HG03354 (cell line): ENCODE measurements at regions not wholly inside any gene's neighbourhood (a gene's known extent, or its start where the extent isn't known, plus 50 kb on each side); places are given as distances from the start of the nearest gene placed in this dataset.
"Not testable (repeated sequence)": the region's sequence is repeated elsewhere in the genome, so short reads cannot be mapped to it uniquely, and the experiment has no call there.

ENCODE experiments used
- ATAC-seq: cut with Tn5 transposase; IDR thresholded peaks from one replicate; pipeline ENCODE4 v1.9.1; 2021; ENCODE audit warnings: mild to moderate bottlenecking; ENCODE audit not compliant: unreplicated experiment, poor library complexity, severe bottlenecking

DNA sequence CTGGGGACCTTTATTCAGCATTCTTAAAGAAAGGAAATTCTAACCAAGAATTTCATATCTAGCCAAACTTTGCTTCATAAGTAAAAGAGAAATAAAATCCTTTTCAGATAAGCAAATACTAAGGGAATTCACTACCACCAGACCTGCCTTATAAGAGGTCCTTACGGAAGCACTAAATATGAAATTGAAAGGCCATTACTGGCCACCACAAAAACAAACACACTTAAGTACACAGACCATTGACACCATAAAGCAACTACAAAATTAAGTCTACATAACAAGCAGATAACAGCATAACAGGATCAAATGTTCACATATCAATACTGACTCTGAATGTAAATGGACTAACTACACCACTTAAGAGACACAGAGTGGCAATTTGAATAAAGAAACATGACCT lies 361.4 kb upstream of the POU5F2 start:
- ATAC-seq, result no peak

DNA sequence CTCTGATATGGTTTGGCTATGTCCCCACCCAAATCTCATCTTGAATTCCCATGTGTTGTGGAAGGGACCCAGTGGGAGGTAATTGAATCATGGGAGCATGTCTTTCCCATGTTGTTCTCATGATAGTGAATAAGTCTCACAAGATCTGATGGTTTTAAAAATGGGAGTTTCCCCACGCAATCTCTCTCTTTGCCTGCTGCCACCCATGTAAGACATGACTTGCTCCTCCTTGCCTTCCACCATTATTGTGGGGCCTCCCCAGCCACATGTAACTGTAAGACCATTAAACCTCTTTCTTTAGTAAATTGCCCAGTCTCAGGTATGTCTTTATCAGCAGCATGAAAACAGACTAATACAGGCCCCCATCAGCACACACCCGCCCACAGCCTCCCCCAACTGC lies 356.0 kb upstream of the POU5F2 start:
- not testable (repeated sequence) for ATAC-seq

GRCh38 chr5:94094793-94095441 lies 353.5 kb upstream of the POU5F2 start:
- no peak for ATAC-seq

- no peak for ATAC-seq
Measured at GRCh38 chr5:94093300-94093699, 351.9 kb upstream of the POU5F2 start.

- not testable (repeated sequence) for ATAC-seq
Measured at GRCh38 chr5:94086635-94087034, 345.2 kb upstream of the POU5F2 start.

- ATAC-seq, result no peak
Measured at GRCh38 chr5:94086194-94086593, 344.8 kb upstream of the POU5F2 start.

GRCh38 chr5:94082405-94082804 lies 341.0 kb upstream of the POU5F2 start:
- no peak for ATAC-seq

- no peak for ATAC-seq
Measured at GRCh38 chr5:94081088-94081487, 339.7 kb upstream of the POU5F2 start.

DNA sequence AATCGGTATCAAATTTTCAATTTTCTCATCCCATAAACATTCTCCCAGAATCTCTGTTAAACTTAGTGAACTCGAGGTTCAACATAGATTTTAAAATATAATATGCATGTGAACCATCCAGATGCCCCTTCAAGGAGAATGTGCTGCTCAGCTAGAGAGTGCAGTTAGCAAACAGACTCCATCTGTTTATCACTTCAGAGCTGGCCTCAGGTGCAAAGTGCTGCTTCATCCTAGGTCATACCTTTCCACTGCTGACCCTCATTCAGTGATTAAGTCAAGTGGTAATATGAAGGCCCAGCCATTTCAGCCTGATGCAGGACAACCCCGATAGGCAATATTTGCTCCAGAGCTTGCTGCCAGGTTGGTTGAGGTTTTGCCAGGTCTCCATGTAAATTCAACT lies 339.0 kb upstream of the POU5F2 start:
- ATAC-seq, result no peak

- no peak for ATAC-seq
Measured at GRCh38 chr5:94072116-94072515, 330.7 kb upstream of the POU5F2 start.

GRCh38 chr5:94066437-94067207 lies 325.2 kb upstream of the POU5F2 start:
- ATAC-seq, result no peak

DNA sequence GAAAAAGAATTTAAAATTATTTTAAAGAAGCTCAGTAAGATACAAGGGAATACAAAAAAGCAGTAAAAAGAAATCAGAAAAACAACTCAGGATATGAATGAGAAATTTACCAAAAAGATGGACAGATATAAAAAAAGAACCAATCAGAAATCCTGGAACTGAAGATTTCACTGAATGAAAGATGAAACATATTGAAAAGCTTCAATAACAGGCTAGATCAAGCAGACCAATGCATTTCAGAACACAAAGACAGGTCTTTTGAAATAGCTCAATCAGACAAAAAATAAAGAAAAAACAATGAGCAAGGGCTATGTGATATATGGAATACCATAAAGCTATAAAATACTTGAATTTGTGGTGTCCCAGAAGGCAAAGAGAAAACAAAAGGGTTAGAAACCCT lies 322.6 kb upstream of the POU5F2 start:
- no peak for ATAC-seq

- no peak for ATAC-seq
Measured at GRCh38 chr5:94057655-94058054, 316.3 kb upstream of the POU5F2 start.

GRCh38 chr5:94057217-94057616 lies 315.8 kb upstream of the POU5F2 start:
- peak; percentile 74 for ATAC-seq

GRCh38 chr5:94049307-94049922 lies 308.0 kb upstream of the POU5F2 start:
- ATAC-seq, result peak; percentile 56

GRCh38 chr5:94045839-94046782 lies 304.7 kb upstream of the POU5F2 start:
- ATAC-seq, result no peak

- no peak for ATAC-seq
Measured at GRCh38 chr5:94043311-94043710, 301.9 kb upstream of the POU5F2 start.

- ATAC-seq, result no peak
Measured at GRCh38 chr5:94040591-94041148, 299.3 kb upstream of the POU5F2 start.

DNA sequence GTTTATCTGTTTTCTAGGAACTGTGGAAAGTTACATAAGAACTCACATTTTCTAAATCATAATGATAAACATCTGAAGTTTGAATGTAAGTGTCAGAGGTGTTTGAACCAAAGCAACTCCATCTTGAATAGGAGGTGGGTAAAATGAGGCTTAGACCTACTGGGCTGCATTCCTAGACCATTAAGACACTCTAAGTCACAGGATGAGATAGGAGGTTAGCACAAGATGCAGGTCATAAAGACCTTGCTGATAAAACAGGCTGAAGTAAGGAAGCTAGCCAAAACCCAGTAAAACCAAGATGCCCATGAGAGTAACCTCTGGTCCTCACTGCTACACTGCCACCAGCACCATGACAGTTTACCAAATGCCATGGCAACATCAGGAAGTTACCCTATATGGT lies 297.7 kb upstream of the POU5F2 start:
- no peak for ATAC-seq

GRCh38 chr5:94031631-94032030 lies 290.2 kb upstream of the POU5F2 start:
- ATAC-seq, result no peak
